ENCODE measurements at regions not wholly inside any gene's neighbourhood (a gene's known extent, or its start where the extent isn't known, plus 50 kb on each side); places are given as distances from the start of the nearest gene placed in this dataset.
"Not testable (repeated sequence)": the region's sequence is repeated elsewhere in the genome, so short reads cannot be mapped to it uniquely, and the experiment has no call there.

- Histone ChIP-seq H3K27ac (no peak overlapping the region), H3K9me3 (ENCODE audit: low read depth) (no peaks in the 10 kb centered on the region), H3K4me2 (no peak overlapping the region), H3K9me2 (replicated peaks; ENCODE audit: insufficient read depth) (no peaks in the 10 kb centered on the region), H2AFZ (no peak overlapping the region), H3K4me1 (ENCODE audit: insufficient read depth) (no peaks in the 10 kb centered on the region), H3K36me3 (replicated peaks; ENCODE audit: insufficient read depth, low read depth) (no peaks in the 10 kb centered on the region), H3K4me3 (no peak overlapping the region), H3K79me2 (no peaks in the 10 kb centered on the region), H3K27me3 (peaks cover 14% of the 10 kb centered on the region), H4K20me1 (ENCODE audit: insufficient read depth, poor library complexity, severe bottlenecking) (no peaks in the 10 kb centered on the region)
- TF ChIP-seq EZH2phosphoT487 (IDR thresholded peaks at IDR 0.05; ENCODE audit: low read depth, severe bottlenecking, unreplicated experiment) = no peak
- no peak for TF ChIP-seq CTCF (IDR thresholded peaks at IDR 0.05; ENCODE audit: poor library complexity)
- TF ChIP-seq EZH2 (IDR thresholded peaks at IDR 0.05; ENCODE audit: borderline replicate concordance) = no peak
- no peak for DNase-seq (ENCODE audit: low spot score)
- WGBS (ENCODE audit: low lambda C conversion rate, missing lambda C conversion rate) = 51% methylated on average over 10 of the region's 10 CpGs
These were observed 358.1 kb downstream of the ADGRD1 start for GRCh38 chr12:131311764-131312163.

GRCh38 chr12:131312382-131312781, 358.7 kb downstream of the ADGRD1 start:
- not testable (repeated sequence) for H3K9me2 ChIP-seq (replicated peaks; ENCODE audit: insufficient read depth); H3K9me3 ChIP-seq (ENCODE audit: low read depth); H2AFZ ChIP-seq; DNase-seq (ENCODE audit: low spot score); H3K79me2 ChIP-seq; H3K36me3 ChIP-seq (replicated peaks; ENCODE audit: insufficient read depth, low read depth); H3K4me3 ChIP-seq; H3K4me1 ChIP-seq (ENCODE audit: insufficient read depth); H4K20me1 ChIP-seq (ENCODE audit: insufficient read depth, poor library complexity, severe bottlenecking); H3K27ac ChIP-seq; H3K4me2 ChIP-seq
- peaks cover 14% of the 10 kb centered on the region for H3K27me3 ChIP-seq
- 83% methylated on average over 8 of the region's 9 CpGs for WGBS (ENCODE audit: low lambda C conversion rate, missing lambda C conversion rate)

- Histone ChIP-seq H3K27me3 (peaks cover 14% of the 10 kb centered on the region), H3K27ac (no peak overlapping the region), H3K4me3 (no peak overlapping the region), H3K4me2 (no peak overlapping the region), H2AFZ (no peak overlapping the region), H3K4me1 (ENCODE audit: insufficient read depth) (no peaks in the 10 kb centered on the region), H3K36me3 (replicated peaks; ENCODE audit: insufficient read depth, low read depth) (no peaks in the 10 kb centered on the region), H3K9me3 (ENCODE audit: low read depth) (no peaks in the 10 kb centered on the region), H3K9me2 (replicated peaks; ENCODE audit: insufficient read depth) (no peaks in the 10 kb centered on the region), H4K20me1 (ENCODE audit: insufficient read depth, poor library complexity, severe bottlenecking) (no peaks in the 10 kb centered on the region), H3K79me2 (no peaks in the 10 kb centered on the region)
- 81% methylated on average over 13 of the region's 13 CpGs for WGBS (ENCODE audit: low lambda C conversion rate, missing lambda C conversion rate)
- TF ChIP-seq CTCF (IDR thresholded peaks at IDR 0.05; ENCODE audit: poor library complexity) (no peak), EZH2 (IDR thresholded peaks at IDR 0.05; ENCODE audit: borderline replicate concordance) (no peak), EZH2phosphoT487 (IDR thresholded peaks at IDR 0.05; ENCODE audit: low read depth, severe bottlenecking, unreplicated experiment) (no peak)
- no peak for DNase-seq (ENCODE audit: low spot score)
These were observed 359.3 kb downstream of the ADGRD1 start for GRCh38 chr12:131312793-131313545.

GRCh38 chr12:131313635-131314034, 359.9 kb downstream of the ADGRD1 start:
- Histone ChIP-seq H3K9me3 (ENCODE audit: low read depth) (no peaks in the 10 kb centered on the region), H3K4me1 (ENCODE audit: insufficient read depth) (no peaks in the 10 kb centered on the region), H3K9me2 (replicated peaks; ENCODE audit: insufficient read depth) (no peaks in the 10 kb centered on the region), H4K20me1 (ENCODE audit: insufficient read depth, poor library complexity, severe bottlenecking) (no peaks in the 10 kb centered on the region), H3K27me3 (peaks cover 14% of the 10 kb centered on the region), H3K4me2 (no peak overlapping the region), H2AFZ (no peak overlapping the region), H3K79me2 (no peaks in the 10 kb centered on the region), H3K4me3 (no peak overlapping the region), H3K27ac (no peak overlapping the region), H3K36me3 (replicated peaks; ENCODE audit: insufficient read depth, low read depth) (no peaks in the 10 kb centered on the region)
- DNase-seq (ENCODE audit: low spot score) = no peak
- WGBS (ENCODE audit: low lambda C conversion rate, missing lambda C conversion rate) = 55% methylated on average over 4 of the region's 4 CpGs
- TF ChIP-seq EZH2 (IDR thresholded peaks at IDR 0.05; ENCODE audit: borderline replicate concordance) (no peak), CTCF (IDR thresholded peaks at IDR 0.05; ENCODE audit: poor library complexity) (no peak), EZH2phosphoT487 (IDR thresholded peaks at IDR 0.05; ENCODE audit: low read depth, severe bottlenecking, unreplicated experiment) (no peak)
